Breast epithelium (tissue), 4 donors: ENCODE measurements at regions not wholly inside any gene's neighbourhood (a gene's known extent, or its start where the extent isn't known, plus 50 kb on each side); places are given as distances from the start of the nearest gene placed in this dataset.

Source experiments
- DNase-seq, 2 donors: peaks; one replicate each; pipeline ENCODE4 v3.0.0-alpha.2; 2019; ENCODE audit warnings: low spot score in 2 of 2
- H3K27ac ChIP-seq, 2 donors: fragments of 200-600 bp; sonication (generic) in 1 of 2; one replicate each; pipeline ENCODE4 v1.5.1; 2016 to 2019; ENCODE audit warnings: mild to moderate bottlenecking in 1 of 2
- H3K27me3 ChIP-seq, 2 donors: fragments of 200-600 bp; sonication (generic) in 1 of 2; one replicate each; pipeline versions ENCODE4 v1.5.1 to v1.6.0; 2017 to 2019; ENCODE audit warnings: control low read depth in 1 of 2, mild to moderate bottlenecking in 1 of 2
- H3K36me3 ChIP-seq: fragments of 200-600 bp; one replicate; pipeline ENCODE4 v1.5.1; 2019
- H3K4me1 ChIP-seq, 2 donors: fragments of 200-600 bp; sonication (generic); one replicate each; pipeline ENCODE4 v1.5.1; 2016 to 2019; ENCODE audit warnings: control low read depth in 1 of 2
- H3K4me3 ChIP-seq, 3 donors: fragments of 200-600 bp; sonication (generic); 1 replicate in 2 of 3; 2 replicates in 1 of 3; pipeline ENCODE4 v1.5.1; 2016 to 2019; ENCODE audit warnings: mild to moderate bottlenecking in 3 of 3, moderate library complexity in 2 of 3
- H3K9me3 ChIP-seq, 2 donors: fragments of 200-600 bp; sonication (generic) in 1 of 2; one replicate each; pipeline ENCODE4 v1.5.1; 2016 to 2019; ENCODE audit warnings: control low read depth in 1 of 2
- POLR2A ChIP-seq: fragments of 450-650 bp; IDR thresholded peaks from one replicate; pipeline ENCODE4 v1.6.1; 2016; ENCODE audit warnings: antibody characterized with exemption, mild to moderate bottlenecking, moderate library complexity
- POLR2AphosphoS5 ChIP-seq, 3 donors: sonication (generic); formaldehyde crosslinking; IDR thresholded peaks; one replicate each; pipeline ENCODE4 v1.6.1; 2017; ENCODE audit warnings: antibody characterized with exemption in 3 of 3
- intact Hi-C: fragments of 100-400 bp; cut with DNase I; formaldehyde crosslinking; loops from one replicate; pipeline ENCODE4 v1.15.1; 2023; ENCODE audit warnings: low total_unique reads
- TF ChIP-seq, protein P1 (sequence below), 3 donors: fragments of 450-650 bp; IDR thresholded peaks; one replicate each; pipeline ENCODE4 v1.5.1; 2016 to 2017; ENCODE audit warnings: antibody characterized with exemption in 3 of 3, mild to moderate bottlenecking in 3 of 3, moderate library complexity in 3 of 3

DNA sequence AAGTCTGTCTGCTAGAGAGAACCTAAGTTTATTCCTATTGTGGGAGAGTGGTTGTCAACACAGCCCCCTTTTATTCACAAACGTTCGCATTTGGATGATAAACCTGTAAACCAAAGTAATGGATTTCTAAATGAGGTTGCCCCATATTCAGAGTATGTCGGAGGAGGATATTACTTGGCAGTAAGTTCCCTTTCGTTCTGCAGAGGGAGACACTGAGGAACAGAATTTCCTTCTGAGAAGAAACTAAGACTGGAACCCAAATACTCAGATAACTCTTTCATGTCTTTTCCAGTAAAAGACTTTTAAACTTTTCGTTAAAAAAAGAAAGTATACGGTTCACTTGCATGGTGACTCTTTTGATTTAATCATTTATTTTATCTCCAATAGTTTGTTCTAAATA is 754.6 kb upstream of the MMS22L start:
- Histone ChIP-seq H3K27me3 (peaks cover 0 to 4% of the 10 kb centered on the region in 2 donors), H3K9me3 (no peaks in the 10 kb centered on the region), H3K4me3 (no peak overlapping the region), H3K36me3 (no peaks in the 10 kb centered on the region), H3K27ac (no peak overlapping the region), H3K4me1 (no peaks in the 10 kb centered on the region)
- intact Hi-C loops: no loop called here
- TF ChIP-seq, protein P1, sequence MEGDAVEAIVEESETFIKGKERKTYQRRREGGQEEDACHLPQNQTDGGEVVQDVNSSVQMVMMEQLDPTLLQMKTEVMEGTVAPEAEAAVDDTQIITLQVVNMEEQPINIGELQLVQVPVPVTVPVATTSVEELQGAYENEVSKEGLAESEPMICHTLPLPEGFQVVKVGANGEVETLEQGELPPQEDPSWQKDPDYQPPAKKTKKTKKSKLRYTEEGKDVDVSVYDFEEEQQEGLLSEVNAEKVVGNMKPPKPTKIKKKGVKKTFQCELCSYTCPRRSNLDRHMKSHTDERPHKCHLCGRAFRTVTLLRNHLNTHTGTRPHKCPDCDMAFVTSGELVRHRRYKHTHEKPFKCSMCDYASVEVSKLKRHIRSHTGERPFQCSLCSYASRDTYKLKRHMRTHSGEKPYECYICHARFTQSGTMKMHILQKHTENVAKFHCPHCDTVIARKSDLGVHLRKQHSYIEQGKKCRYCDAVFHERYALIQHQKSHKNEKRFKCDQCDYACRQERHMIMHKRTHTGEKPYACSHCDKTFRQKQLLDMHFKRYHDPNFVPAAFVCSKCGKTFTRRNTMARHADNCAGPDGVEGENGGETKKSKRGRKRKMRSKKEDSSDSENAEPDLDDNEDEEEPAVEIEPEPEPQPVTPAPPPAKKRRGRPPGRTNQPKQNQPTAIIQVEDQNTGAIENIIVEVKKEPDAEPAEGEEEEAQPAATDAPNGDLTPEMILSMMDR (IDR thresholded peaks at IDR 0.05): no peak
- TF ChIP-seq POLR2A (no peak), POLR2AphosphoS5 (IDR thresholded peaks at IDR 0.05) (no peak)
- no peak for DNase-seq

DNA sequence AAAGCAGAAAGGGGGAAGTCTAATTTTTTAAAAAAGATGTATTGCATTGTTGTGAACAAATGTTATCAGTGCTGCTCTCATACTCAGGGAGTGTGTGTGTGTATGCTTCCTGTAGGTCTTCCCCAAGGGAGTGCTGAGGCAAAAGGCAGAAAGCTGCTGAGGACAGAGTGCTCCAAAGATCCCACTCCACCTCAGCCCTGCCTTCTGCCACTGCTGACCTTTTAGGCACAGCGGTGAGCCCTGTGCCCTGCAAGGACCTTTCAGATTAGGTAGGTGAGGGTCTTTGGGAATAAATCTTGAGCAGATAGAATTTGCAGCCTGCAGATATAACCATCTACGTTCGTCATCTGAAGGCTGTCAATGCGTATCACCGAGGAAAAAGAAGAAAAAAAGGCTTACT is 756.4 kb upstream of the MMS22L start:
- no peak for DNase-seq
- TF ChIP-seq POLR2A (no peak), POLR2AphosphoS5 (IDR thresholded peaks at IDR 0.05) (no peak)
- TF ChIP-seq, protein P1 (IDR thresholded peaks at IDR 0.05): no peak
- intact Hi-C loops: no loop called here
- Histone ChIP-seq H3K9me3 (no peaks in the 10 kb centered on the region), H3K36me3 (no peaks in the 10 kb centered on the region), H3K27me3 (peaks cover 0 to 6% of the 10 kb centered on the region in 2 donors), H3K4me3 (no peak overlapping the region), H3K4me1 (no peaks in the 10 kb centered on the region), H3K27ac (no peak overlapping the region)

DNA sequence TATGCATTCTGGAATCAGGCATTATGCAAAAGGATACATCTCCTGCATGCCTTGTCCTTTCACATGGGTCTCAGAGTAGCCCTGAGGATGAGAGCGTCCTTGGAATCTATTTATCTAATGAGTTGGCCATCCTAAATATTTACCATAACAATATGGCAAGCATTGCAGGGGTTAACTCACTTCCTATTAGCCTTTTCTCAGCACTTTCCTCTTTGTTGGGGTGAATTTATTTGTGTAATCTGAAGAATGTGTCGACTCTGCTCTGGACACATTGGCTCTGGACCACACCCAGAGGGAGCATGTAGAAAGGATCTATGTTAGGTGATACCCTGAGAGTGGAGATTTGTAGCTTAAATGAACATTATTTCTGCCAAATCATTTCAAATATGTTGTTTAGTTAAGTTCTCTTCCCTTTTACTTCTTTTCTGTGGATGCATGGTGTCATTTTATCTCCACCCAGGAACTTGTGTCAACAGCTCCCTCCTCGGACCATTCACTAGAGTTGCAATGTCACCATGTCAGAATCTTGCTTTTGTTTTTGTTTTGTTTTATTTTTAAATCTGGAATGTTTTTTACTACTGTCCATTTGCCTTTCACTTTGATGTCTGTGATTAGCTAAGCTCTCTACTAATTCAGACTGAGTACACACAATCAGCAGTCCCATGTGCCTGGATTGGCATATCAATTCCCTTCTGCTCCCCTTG is 757.0 kb upstream of the MMS22L start:
- Histone ChIP-seq H3K27ac (no peak overlapping the region), H3K4me3 (no peak overlapping the region), H3K9me3 (no peaks in the 10 kb centered on the region), H3K36me3 (no peaks in the 10 kb centered on the region), H3K27me3 (peaks cover 0 to 12% of the 10 kb centered on the region in 2 donors), H3K4me1 (no peaks in the 10 kb centered on the region)
- intact Hi-C loops: no loop called here
- no peak for DNase-seq
- TF ChIP-seq POLR2AphosphoS5 (IDR thresholded peaks at IDR 0.05) (no peak), POLR2A (no peak)
- TF ChIP-seq, protein P1 (IDR thresholded peaks at IDR 0.05): no peak

DNA sequence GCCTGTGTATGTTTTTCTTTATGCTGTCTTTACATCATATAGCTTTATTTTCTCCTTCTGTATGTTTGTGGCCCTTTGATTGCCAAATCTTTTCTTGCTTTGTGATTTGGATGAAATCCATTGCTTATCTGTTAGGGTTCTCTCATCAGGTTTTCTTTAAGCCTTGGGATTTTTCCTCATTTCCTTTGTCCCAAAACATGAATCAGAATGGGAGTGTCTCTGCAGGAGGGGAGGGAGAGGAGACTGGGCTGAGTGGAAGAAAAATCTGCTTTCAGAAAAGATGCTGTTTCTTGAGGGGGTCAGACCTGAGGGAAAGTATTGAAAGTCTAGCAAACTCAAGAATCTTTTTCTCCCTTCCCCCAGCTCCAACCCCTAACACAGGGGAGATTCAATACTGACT is 758.0 kb upstream of the MMS22L start:
- H3K36me3 ChIP-seq: no peaks in the 10 kb centered on the region
- H3K27ac ChIP-seq: no peak overlapping the region
- TF ChIP-seq POLR2AphosphoS5 (IDR thresholded peaks at IDR 0.05): no peak
- TF ChIP-seq, protein P1 (IDR thresholded peaks at IDR 0.05): no peak
- TF ChIP-seq POLR2A: no peak
- no peaks in the 10 kb centered on the region for H3K9me3 ChIP-seq
- no peaks in the 10 kb centered on the region for H3K4me1 ChIP-seq
- peaks cover 0 to 12% of the 10 kb centered on the region in 2 donors for H3K27me3 ChIP-seq
- H3K4me3 ChIP-seq: no peak overlapping the region
- no peak for DNase-seq
- intact Hi-C loops: no loop called here

DNA sequence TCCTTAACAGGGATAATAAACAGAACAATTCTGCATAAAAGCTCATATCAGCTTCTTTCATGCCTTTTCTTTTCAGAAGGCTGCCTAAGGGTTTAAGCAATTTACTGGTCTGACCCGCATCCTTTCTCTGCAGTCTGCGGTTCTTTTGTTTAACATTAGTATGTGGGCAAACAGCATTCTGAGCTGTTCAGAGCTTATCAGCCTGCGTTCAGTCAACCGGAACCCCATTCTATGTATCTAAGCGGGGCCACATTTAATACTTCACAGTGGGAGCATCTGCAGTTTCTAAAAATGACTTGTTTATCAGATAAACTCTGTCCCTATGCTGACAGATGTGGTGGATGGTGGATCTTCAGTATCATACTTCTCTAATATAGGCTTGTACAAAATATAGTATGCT is 758.9 kb upstream of the MMS22L start:
- Histone ChIP-seq H3K27ac (no peak overlapping the region), H3K4me1 (no peaks in the 10 kb centered on the region), H3K9me3 (no peaks in the 10 kb centered on the region), H3K36me3 (no peaks in the 10 kb centered on the region), H3K4me3 (no peak overlapping the region), H3K27me3 (peaks cover 0 to 14% of the 10 kb centered on the region in 2 donors)
- intact Hi-C loops: no loop called here
- no peak for DNase-seq
- TF ChIP-seq, protein P1 (IDR thresholded peaks at IDR 0.05): no peak
- TF ChIP-seq POLR2A (no peak), POLR2AphosphoS5 (IDR thresholded peaks at IDR 0.05) (no peak)
